ENCODE measurements at regions not wholly inside any gene's neighbourhood (a gene's known extent, or its start where the extent isn't known, plus 50 kb on each side); places are given as distances from the start of the nearest gene placed in this dataset.

- Histone ChIP-seq H3K36me3 (ENCODE audit: control insufficient read depth, low read depth, low read length) (no peaks in the 10 kb centered on the region), H3K27ac (ENCODE audit: low read length) (no peak overlapping the region), H3K4me3 (ENCODE audit: low read length) (no peak overlapping the region), H3K4me1 (ENCODE audit: control insufficient read depth, low read depth, low read length) (no peaks in the 10 kb centered on the region), H3K9me3 (ENCODE audit: control insufficient read depth, low read depth, low read length) (no peaks in the 10 kb centered on the region), H3K27me3 (ENCODE audit: control insufficient read depth, insufficient read depth, low read length) (no peaks in the 10 kb centered on the region), H3K9ac (ENCODE audit: low read length) (no peak overlapping the region)
Measured at GRCh38 chr1:4345094-4345493, 309.3 kb upstream of the AJAP1 start.

GRCh38 chr1:4346131-4346530 is 308.3 kb upstream of the AJAP1 start:
- no peak overlapping the region for H3K4me3 ChIP-seq (ENCODE audit: low read length)
- no peak overlapping the region for H3K27ac ChIP-seq (ENCODE audit: low read length)
- no peak overlapping the region for H3K9ac ChIP-seq (ENCODE audit: low read length)
- no peaks in the 10 kb centered on the region for H3K27me3 ChIP-seq (ENCODE audit: control insufficient read depth, insufficient read depth, low read length)
- H3K4me1 ChIP-seq (ENCODE audit: control insufficient read depth, low read depth, low read length), result no peaks in the 10 kb centered on the region
- no peaks in the 10 kb centered on the region for H3K9me3 ChIP-seq (ENCODE audit: control insufficient read depth, low read depth, low read length)
- H3K36me3 ChIP-seq (ENCODE audit: control insufficient read depth, low read depth, low read length), result no peaks in the 10 kb centered on the region

- Histone ChIP-seq H3K9ac (ENCODE audit: low read length) (no peak overlapping the region), H3K27me3 (ENCODE audit: control insufficient read depth, insufficient read depth, low read length) (no peaks in the 10 kb centered on the region), H3K9me3 (ENCODE audit: control insufficient read depth, low read depth, low read length) (no peaks in the 10 kb centered on the region), H3K36me3 (ENCODE audit: control insufficient read depth, low read depth, low read length) (no peaks in the 10 kb centered on the region), H3K27ac (ENCODE audit: low read length) (no peak overlapping the region), H3K4me1 (ENCODE audit: control insufficient read depth, low read depth, low read length) (no peaks in the 10 kb centered on the region), H3K4me3 (ENCODE audit: low read length) (no peak overlapping the region)
Measured at GRCh38 chr1:4351453-4351852, 303.0 kb upstream of the AJAP1 start.

- H3K36me3 ChIP-seq (ENCODE audit: control insufficient read depth, low read depth, low read length), result no peaks in the 10 kb centered on the region
- H3K27ac ChIP-seq (ENCODE audit: low read length), result no peak overlapping the region
- no peaks in the 10 kb centered on the region for H3K9me3 ChIP-seq (ENCODE audit: control insufficient read depth, low read depth, low read length)
- no peak overlapping the region for H3K9ac ChIP-seq (ENCODE audit: low read length)
- no peaks in the 10 kb centered on the region for H3K27me3 ChIP-seq (ENCODE audit: control insufficient read depth, insufficient read depth, low read length)
- no peak overlapping the region for H3K4me3 ChIP-seq (ENCODE audit: low read length)
- no peaks in the 10 kb centered on the region for H3K4me1 ChIP-seq (ENCODE audit: control insufficient read depth, low read depth, low read length)
Measured at GRCh38 chr1:4353090-4353856, 301.1 kb upstream of the AJAP1 start.

- no peaks in the 10 kb centered on the region for H3K27me3 ChIP-seq (ENCODE audit: control insufficient read depth, insufficient read depth, low read length)
- H3K36me3 ChIP-seq (ENCODE audit: control insufficient read depth, low read depth, low read length), result no peaks in the 10 kb centered on the region
- no peaks in the 10 kb centered on the region for H3K4me1 ChIP-seq (ENCODE audit: control insufficient read depth, low read depth, low read length)
- H3K9ac ChIP-seq (ENCODE audit: low read length), result no peak overlapping the region
- no peak overlapping the region for H3K27ac ChIP-seq (ENCODE audit: low read length)
- no peaks in the 10 kb centered on the region for H3K9me3 ChIP-seq (ENCODE audit: control insufficient read depth, low read depth, low read length)
- no peak overlapping the region for H3K4me3 ChIP-seq (ENCODE audit: low read length)
Measured at GRCh38 chr1:4355839-4356238, 298.6 kb upstream of the AJAP1 start.

GRCh38 chr1:4362314-4363044 is 291.9 kb upstream of the AJAP1 start:
- H3K9ac ChIP-seq (ENCODE audit: low read length), result no peak overlapping the region
- no peak overlapping the region for H3K4me3 ChIP-seq (ENCODE audit: low read length)
- no peaks in the 10 kb centered on the region for H3K4me1 ChIP-seq (ENCODE audit: control insufficient read depth, low read depth, low read length)
- H3K27ac ChIP-seq (ENCODE audit: low read length), result no peak overlapping the region
- no peaks in the 10 kb centered on the region for H3K27me3 ChIP-seq (ENCODE audit: control insufficient read depth, insufficient read depth, low read length)
- no peaks in the 10 kb centered on the region for H3K36me3 ChIP-seq (ENCODE audit: control insufficient read depth, low read depth, low read length)
- H3K9me3 ChIP-seq (ENCODE audit: control insufficient read depth, low read depth, low read length), result no peaks in the 10 kb centered on the region

GRCh38 chr1:4366091-4366490 is 288.3 kb upstream of the AJAP1 start:
- Histone ChIP-seq H3K36me3 (ENCODE audit: control insufficient read depth, low read depth, low read length) (no peaks in the 10 kb centered on the region), H3K4me3 (ENCODE audit: low read length) (no peak overlapping the region), H3K27ac (ENCODE audit: low read length) (no peak overlapping the region), H3K9me3 (ENCODE audit: control insufficient read depth, low read depth, low read length) (no peaks in the 10 kb centered on the region), H3K27me3 (ENCODE audit: control insufficient read depth, insufficient read depth, low read length) (no peaks in the 10 kb centered on the region), H3K9ac (ENCODE audit: low read length) (no peak overlapping the region), H3K4me1 (ENCODE audit: control insufficient read depth, low read depth, low read length) (no peaks in the 10 kb centered on the region)

- H3K27ac ChIP-seq (ENCODE audit: low read length), result no peak overlapping the region
Measured at GRCh38 chr1:4367230-4367777, 287.1 kb upstream of the AJAP1 start.

GRCh38 chr1:4369335-4369734 is 285.1 kb upstream of the AJAP1 start:
- no peak overlapping the region for H3K27ac ChIP-seq (ENCODE audit: low read length)
- H3K9ac ChIP-seq (ENCODE audit: low read length), result no peak overlapping the region
- H3K4me3 ChIP-seq (ENCODE audit: low read length), result no peak overlapping the region
- H3K4me1 ChIP-seq (ENCODE audit: control insufficient read depth, low read depth, low read length), result no peaks in the 10 kb centered on the region
- no peaks in the 10 kb centered on the region for H3K36me3 ChIP-seq (ENCODE audit: control insufficient read depth, low read depth, low read length)
- no peaks in the 10 kb centered on the region for H3K27me3 ChIP-seq (ENCODE audit: control insufficient read depth, insufficient read depth, low read length)
- H3K9me3 ChIP-seq (ENCODE audit: control insufficient read depth, low read depth, low read length), result no peaks in the 10 kb centered on the region

More at GRCh38 chr1:4367230-4367777, 287.1 kb upstream of the AJAP1 start:
- no peaks in the 10 kb centered on the region for H3K9me3 ChIP-seq (ENCODE audit: control insufficient read depth, low read depth, low read length)
- no peaks in the 10 kb centered on the region for H3K4me1 ChIP-seq (ENCODE audit: control insufficient read depth, low read depth, low read length)
- no peak overlapping the region for H3K9ac ChIP-seq (ENCODE audit: low read length)
- H3K36me3 ChIP-seq (ENCODE audit: control insufficient read depth, low read depth, low read length), result no peaks in the 10 kb centered on the region
- no peaks in the 10 kb centered on the region for H3K27me3 ChIP-seq (ENCODE audit: control insufficient read depth, insufficient read depth, low read length)
- no peak overlapping the region for H3K4me3 ChIP-seq (ENCODE audit: low read length)

GRCh38 chr1:4371849-4372248 is 282.6 kb upstream of the AJAP1 start:
- Histone ChIP-seq H3K4me3 (ENCODE audit: low read length) (no peak overlapping the region), H3K9me3 (ENCODE audit: control insufficient read depth, low read depth, low read length) (no peaks in the 10 kb centered on the region), H3K4me1 (ENCODE audit: control insufficient read depth, low read depth, low read length) (no peaks in the 10 kb centered on the region), H3K27me3 (ENCODE audit: control insufficient read depth, insufficient read depth, low read length) (no peaks in the 10 kb centered on the region), H3K9ac (ENCODE audit: low read length) (no peak overlapping the region), H3K36me3 (ENCODE audit: control insufficient read depth, low read depth, low read length) (no peaks in the 10 kb centered on the region), H3K27ac (ENCODE audit: low read length) (no peak overlapping the region)

GRCh38 chr1:4375812-4376211 is 278.6 kb upstream of the AJAP1 start:
- peaks cover 6% of the 10 kb centered on the region for H3K9me3 ChIP-seq (ENCODE audit: control insufficient read depth, low read depth, low read length)
- no peak overlapping the region for H3K27ac ChIP-seq (ENCODE audit: low read length)
- no peak overlapping the region for H3K4me3 ChIP-seq (ENCODE audit: low read length)
- no peaks in the 10 kb centered on the region for H3K27me3 ChIP-seq (ENCODE audit: control insufficient read depth, insufficient read depth, low read length)
- no peaks in the 10 kb centered on the region for H3K4me1 ChIP-seq (ENCODE audit: control insufficient read depth, low read depth, low read length)
- no peak overlapping the region for H3K9ac ChIP-seq (ENCODE audit: low read length)
- H3K36me3 ChIP-seq (ENCODE audit: control insufficient read depth, low read depth, low read length), result no peaks in the 10 kb centered on the region

Data from iPS-18a (cell line).